Common myeloid progenitor, CD34-positive (primary cell): ENCODE measurements at regions not wholly inside any gene's neighbourhood (a gene's known extent, or its start where the extent isn't known, plus 50 kb on each side); places are given as distances from the start of the nearest gene placed in this dataset.
A peak's percentile ranks its signal among the peaks of the same experiment; 100 is the strongest.

ENCODE experiments used
- CTCF ChIA-PET: fragments of 350-600 bp; sonication (Branson Sonifier 250); formaldehyde crosslinking; loops from one replicate; lab custom pipeline; 2021; ENCODE audit warnings: antibody characterized with exemption; lab: Charles Lee
- POLR2A ChIA-PET: fragments of 350-600 bp; sonication (Branson Sonifier 250); formaldehyde crosslinking; loops from one replicate; lab custom pipeline; 2021; ENCODE audit warnings: antibody characterized with exemption; lab: Charles Lee
- DNase-seq, 3 donors: peaks; one replicate each; pipeline versions ENCODE4 v3.0.0 to v3.0.0-alpha.2; 2013
- H3K27ac ChIP-seq, 2 experiments: 1 replicate in 1 of 2; 2 replicates in 1 of 2; pipeline ENCODE4 v1.7.0; 2013; ENCODE audit warnings: inconsistent platforms in 2 of 2, low read length in 2 of 2, mild to moderate bottlenecking in 2 of 2, low read depth in 1 of 2, moderate library complexity in 1 of 2; ENCODE audit not compliant: severe bottlenecking in 2 of 2, insufficient read depth in 1 of 2, poor library complexity in 1 of 2
- H3K27me3 ChIP-seq, 5 experiments: replicated peaks in 2 of 5; 1 replicate in 3 of 5; 2 replicates in 2 of 5; pipeline versions ENCODE4 v1.6.1 to v1.7.0; 2013; ENCODE audit warnings: low read length in 4 of 5, mild to moderate bottlenecking in 2 of 5, moderate library complexity in 2 of 5, inconsistent platforms in 1 of 5; ENCODE audit not compliant: insufficient read depth in 5 of 5, control insufficient read depth in 4 of 5
- H3K36me3 ChIP-seq, 4 experiments: 1 replicate in 2 of 4; 2 replicates in 2 of 4; pipeline versions ENCODE4 v1.6.1 to v1.7.0; 2013; ENCODE audit warnings: low read length in 3 of 4, control low read depth in 1 of 4, mild to moderate bottlenecking in 1 of 4; ENCODE audit not compliant: control insufficient read depth in 4 of 4, insufficient read depth in 4 of 4
- H3K4me1 ChIP-seq, 4 experiments: 1 replicate in 3 of 4; 2 replicates in 1 of 4; pipeline versions ENCODE4 v1.6.1 to v1.7.1; 2013; ENCODE audit warnings: low read length in 3 of 4, mild to moderate bottlenecking in 3 of 4, control low read depth in 1 of 4, inconsistent platforms in 1 of 4, moderate library complexity in 1 of 4; ENCODE audit not compliant: control insufficient read depth in 4 of 4, insufficient read depth in 4 of 4; ENCODE audit errors: control extremely low read depth in 1 of 4
- H3K4me3 ChIP-seq, 7 experiments: 1 replicate in 4 of 7; 2 replicates in 3 of 7; pipeline versions ENCODE4 v1.5.1 to v1.7.0; 2013; ENCODE audit warnings: mild to moderate bottlenecking in 7 of 7, low read length in 6 of 7, moderate library complexity in 6 of 7, inconsistent platforms in 2 of 7, low read depth in 2 of 7, control low read depth in 1 of 7; ENCODE audit not compliant: insufficient read depth in 4 of 7, control insufficient read depth in 1 of 7; ENCODE audit errors: extremely low read depth in 1 of 7
- H3K9me3 ChIP-seq, 5 experiments: 1 replicate in 4 of 5; 2 replicates in 1 of 5; pipeline versions ENCODE4 v1.6.1 to v1.7.1; 2013; ENCODE audit warnings: low read length in 4 of 5, mild to moderate bottlenecking in 2 of 5, inconsistent platforms in 1 of 5, low read depth in 1 of 5, moderate library complexity in 1 of 5; ENCODE audit not compliant: control insufficient read depth in 4 of 5, insufficient read depth in 2 of 5; ENCODE audit errors: control extremely low read depth in 1 of 5
- WGBS: methylation state at CpG from one replicate; pipeline ENCODE4 v1.1.5; 2013; ENCODE audit not compliant: insufficient coverage; 5-methylcytosine and 5-hydroxymethylcytosine counted together

GRCh38 chr3:40844896-40845295 lies 320.1 kb downstream of the ZNF621 start:
- Histone ChIP-seq H3K27ac (no peak overlapping the region), H3K27me3 (no peaks in the 10 kb centered on the region), H3K4me1 (no peaks in the 10 kb centered on the region), H3K36me3 (no peaks in the 10 kb centered on the region), H3K9me3 (peaks cover 0 to 4% (median 0%) of the 10 kb centered on the region in 5 experiments), H3K4me3 (no peak overlapping the region)
- CTCF ChIA-PET: interaction anchor here (1.0 kb wide), 1 partner anchor 10 kb away, joined by 3 read pairs; no protein-coding TSS in a partner anchor
- no peak for DNase-seq
- 100% methylated on average over 2 of the region's 2 CpGs for WGBS
- POLR2A ChIA-PET: no interaction called here

- ChIA-PET CTCF (no interaction called here), POLR2A (no interaction called here)
- Histone ChIP-seq H3K27ac (no peak overlapping the region), H3K9me3 (peaks cover 0 to 4% (median 0%) of the 10 kb centered on the region in 5 experiments), H3K4me1 (peaks cover 0 to 2% (median under 1%) of the 10 kb centered on the region in 4 experiments), H3K4me3 (no peak overlapping the region), H3K36me3 (no peaks in the 10 kb centered on the region), H3K27me3 (no peaks in the 10 kb centered on the region)
- DNase-seq: no peak
- 100% methylated on average over 1 of the region's 1 CpG for WGBS
Measured at GRCh38 chr3:40845447-40845846, 320.7 kb downstream of the ZNF621 start.

- peaks cover 0 to 7% (median 3%) of the 10 kb centered on the region in 4 experiments for H3K4me1 ChIP-seq
- POLR2A ChIA-PET: no interaction called here
- H3K4me3 ChIP-seq: no peak overlapping the region
- WGBS: no CpG with 5 or more reads among the region's 1 CpG
- H3K9me3 ChIP-seq: peaks cover 0 to 4% (median 0%) of the 10 kb centered on the region in 5 experiments
- no peak overlapping the region for H3K27ac ChIP-seq
- CTCF ChIA-PET: no interaction called here
- no peaks in the 10 kb centered on the region for H3K36me3 ChIP-seq
- no peaks in the 10 kb centered on the region for H3K27me3 ChIP-seq
- DNase-seq: no peak
Measured at GRCh38 chr3:40845916-40846315, 321.2 kb downstream of the ZNF621 start.

- ChIA-PET CTCF (no interaction called here), POLR2A (interaction anchor here (0.7 kb wide), 1 partner anchor 271 kb away, joined by 4 read pairs; no protein-coding TSS in a partner anchor)
- DNase-seq: no peak
- no peak overlapping the region for H3K27ac ChIP-seq
- peaks cover 0 to 12% (median 6%) of the 10 kb centered on the region in 4 experiments for H3K4me1 ChIP-seq
- H3K9me3 ChIP-seq: peaks cover 0 to 4% (median 0%) of the 10 kb centered on the region in 5 experiments
- H3K27me3 ChIP-seq: no peaks in the 10 kb centered on the region
- no peak overlapping the region for H3K4me3 ChIP-seq
- WGBS: 83% methylated on average over 1 of the region's 1 CpG
- no peaks in the 10 kb centered on the region for H3K36me3 ChIP-seq
Measured at GRCh38 chr3:40846451-40846850, 321.7 kb downstream of the ZNF621 start.

- 86% methylated on average over 5 of the region's 6 CpGs for WGBS
- no peak for DNase-seq
Measured at GRCh38 chr3:40847551-40847992, 322.8 kb downstream of the ZNF621 start.

GRCh38 chr3:40848421-40848820 lies 323.7 kb downstream of the ZNF621 start:
- peaks cover 0 to 18% (median 10%) of the 10 kb centered on the region in 4 experiments for H3K4me1 ChIP-seq
- H3K9me3 ChIP-seq: peaks cover 0 to 4% (median 0%) of the 10 kb centered on the region in 5 experiments
- H3K4me3 ChIP-seq: no peak overlapping the region
- POLR2A ChIA-PET: no interaction called here
- H3K27ac ChIP-seq: no peak overlapping the region
- WGBS: 100% methylated on average over 2 of the region's 2 CpGs
- H3K36me3 ChIP-seq: no peaks in the 10 kb centered on the region
- no peak for DNase-seq
- no peaks in the 10 kb centered on the region for H3K27me3 ChIP-seq
- CTCF ChIA-PET: interaction anchor here (1.0 kb wide), 1 partner anchor 9 kb away, joined by 4 read pairs; no protein-coding TSS in a partner anchor

More at GRCh38 chr3:40847551-40847992, 322.8 kb downstream of the ZNF621 start:
- Histone ChIP-seq H3K27ac (no peak overlapping the region), H3K36me3 (no peaks in the 10 kb centered on the region), H3K27me3 (no peaks in the 10 kb centered on the region), H3K4me3 (no peak overlapping the region), H3K4me1 (peaks cover 0 to 18% (median 10%) of the 10 kb centered on the region in 4 experiments), H3K9me3 (peaks cover 0 to 4% (median 0%) of the 10 kb centered on the region in 5 experiments)
- ChIA-PET POLR2A (no interaction called here), CTCF (interaction anchor here (1.0 kb wide), 2 partner anchors 8 to 21 kb away, joined by 4 read pairs; no protein-coding TSS in a partner anchor)

- 36% methylated on average over 3 of the region's 4 CpGs for WGBS
- no peak overlapping the region for H3K27ac ChIP-seq
- peaks cover 0 to 4% (median 0%) of the 10 kb centered on the region in 5 experiments for H3K9me3 ChIP-seq
- POLR2A ChIA-PET: no interaction called here
- H3K4me1 ChIP-seq: peaks cover 0 to 18% (median 10%) of the 10 kb centered on the region in 4 experiments
- no peak overlapping the region for H3K4me3 ChIP-seq
- no peaks in the 10 kb centered on the region for H3K27me3 ChIP-seq
- DNase-seq: peak in 2 of 3 donors; percentile 4 to 7
- no peaks in the 10 kb centered on the region for H3K36me3 ChIP-seq
- CTCF ChIA-PET: no interaction called here
Measured at GRCh38 chr3:40850861-40851260, 326.1 kb downstream of the ZNF621 start.
